ENCODE measurements at regions not wholly inside any gene's neighbourhood (a gene's known extent, or its start where the extent isn't known, plus 50 kb on each side); places are given as distances from the start of the nearest gene placed in this dataset.
"Not testable (repeated sequence)": the region's sequence is repeated elsewhere in the genome, so short reads cannot be mapped to it uniquely, and the experiment has no call there.

- no CpG with 5 or more reads among the region's 2 CpGs for WGBS (ENCODE audit: extremely low coverage, insufficient coverage, low lambda C conversion rate)
- H4K8ac ChIP-seq (ENCODE audit: low read depth, low read length); H2BK15ac ChIP-seq (replicated peaks; ENCODE audit: low read depth); H3K4ac ChIP-seq (ENCODE audit: low read depth, low read length); H2BK5ac ChIP-seq (ENCODE audit: low read length); H2AK5ac ChIP-seq (ENCODE audit: low read length); H3K56ac ChIP-seq (ENCODE audit: low read length); H3K4me1 ChIP-seq (ENCODE audit: control insufficient read depth, low read depth, low read length); H2BK120ac ChIP-seq (ENCODE audit: low read depth, low read length); H4K5ac ChIP-seq (ENCODE audit: low read length); H3K36me3 ChIP-seq (ENCODE audit: control insufficient read depth, insufficient read depth, low read length); H3K27ac ChIP-seq (ENCODE audit: low read depth, low read length); H3K23ac ChIP-seq (ENCODE audit: low read length); H3K4me2 ChIP-seq (ENCODE audit: low read length); H3K4me3 ChIP-seq (ENCODE audit: low read length); DNase-seq; H3K79me2 ChIP-seq (ENCODE audit: control insufficient read depth, insufficient read depth, low read length); H3K9ac ChIP-seq (ENCODE audit: low read length); H3K79me1 ChIP-seq (ENCODE audit: low read length); H3K27me3 ChIP-seq (ENCODE audit: insufficient read depth, low read length, poor library complexity); H3K18ac ChIP-seq (ENCODE audit: low read length): not testable (repeated sequence)
Observed at GRCh38 chr5:177856474-177856873, 73.8 kb upstream of the FAM153A start.

GRCh38 chr5:177847914-177848313 lies 65.2 kb upstream of the FAM153A start:
- H3K79me2 ChIP-seq (ENCODE audit: control insufficient read depth, insufficient read depth, low read length); H2AK5ac ChIP-seq (ENCODE audit: low read length); H3K4me2 ChIP-seq (ENCODE audit: low read length); H2BK120ac ChIP-seq (ENCODE audit: low read depth, low read length); H3K27ac ChIP-seq (ENCODE audit: low read depth, low read length); H4K8ac ChIP-seq (ENCODE audit: low read depth, low read length); H3K23ac ChIP-seq (ENCODE audit: low read length); H2BK15ac ChIP-seq (replicated peaks; ENCODE audit: low read depth); H2BK5ac ChIP-seq (ENCODE audit: low read length); H3K56ac ChIP-seq (ENCODE audit: low read length); H3K4me3 ChIP-seq (ENCODE audit: low read length); H3K79me1 ChIP-seq (ENCODE audit: low read length); DNase-seq; H3K4me1 ChIP-seq (ENCODE audit: control insufficient read depth, low read depth, low read length); H3K4ac ChIP-seq (ENCODE audit: low read depth, low read length); H3K27me3 ChIP-seq (ENCODE audit: insufficient read depth, low read length, poor library complexity); H3K18ac ChIP-seq (ENCODE audit: low read length); H3K36me3 ChIP-seq (ENCODE audit: control insufficient read depth, insufficient read depth, low read length); H4K5ac ChIP-seq (ENCODE audit: low read length); H3K9ac ChIP-seq (ENCODE audit: low read length): not testable (repeated sequence)
- WGBS (ENCODE audit: extremely low coverage, insufficient coverage, low lambda C conversion rate) = no CpG with 5 or more reads among the region's 7 CpGs

- H3K27me3 ChIP-seq (ENCODE audit: insufficient read depth, low read length, poor library complexity); H3K27ac ChIP-seq (ENCODE audit: low read depth, low read length); H3K4me1 ChIP-seq (ENCODE audit: control insufficient read depth, low read depth, low read length); H3K79me2 ChIP-seq (ENCODE audit: control insufficient read depth, insufficient read depth, low read length); DNase-seq; H3K36me3 ChIP-seq (ENCODE audit: control insufficient read depth, insufficient read depth, low read length); H3K56ac ChIP-seq (ENCODE audit: low read length); H3K4me2 ChIP-seq (ENCODE audit: low read length); H3K9ac ChIP-seq (ENCODE audit: low read length); H3K23ac ChIP-seq (ENCODE audit: low read length); H3K4me3 ChIP-seq (ENCODE audit: low read length); H3K4ac ChIP-seq (ENCODE audit: low read depth, low read length); H4K8ac ChIP-seq (ENCODE audit: low read depth, low read length); H2BK120ac ChIP-seq (ENCODE audit: low read depth, low read length); H4K5ac ChIP-seq (ENCODE audit: low read length); H2BK5ac ChIP-seq (ENCODE audit: low read length); H2AK5ac ChIP-seq (ENCODE audit: low read length); H2BK15ac ChIP-seq (replicated peaks; ENCODE audit: low read depth); H3K18ac ChIP-seq (ENCODE audit: low read length); H3K79me1 ChIP-seq (ENCODE audit: low read length): not testable (repeated sequence)
- whole genome bisulfite sequencing (ENCODE audit: extremely low coverage, insufficient coverage, low lambda C conversion rate) = no CpG with 5 or more reads among the region's 5 CpGs
Observed at GRCh38 chr5:177846598-177846997, 63.9 kb upstream of the FAM153A start.

- not testable (repeated sequence) for DNase-seq; H2AK5ac ChIP-seq (ENCODE audit: low read length); H2BK120ac ChIP-seq (ENCODE audit: low read depth, low read length); H4K5ac ChIP-seq (ENCODE audit: low read length); H3K4me1 ChIP-seq (ENCODE audit: control insufficient read depth, low read depth, low read length); H3K4ac ChIP-seq (ENCODE audit: low read depth, low read length); H3K4me2 ChIP-seq (ENCODE audit: low read length); H3K4me3 ChIP-seq (ENCODE audit: low read length); H3K27ac ChIP-seq (ENCODE audit: low read depth, low read length); H3K23ac ChIP-seq (ENCODE audit: low read length); H3K27me3 ChIP-seq (ENCODE audit: insufficient read depth, low read length, poor library complexity); H2BK5ac ChIP-seq (ENCODE audit: low read length); H3K79me2 ChIP-seq (ENCODE audit: control insufficient read depth, insufficient read depth, low read length); H3K79me1 ChIP-seq (ENCODE audit: low read length); H4K8ac ChIP-seq (ENCODE audit: low read depth, low read length); H3K56ac ChIP-seq (ENCODE audit: low read length); H3K36me3 ChIP-seq (ENCODE audit: control insufficient read depth, insufficient read depth, low read length); H3K18ac ChIP-seq (ENCODE audit: low read length); H2BK15ac ChIP-seq (replicated peaks; ENCODE audit: low read depth); H3K9ac ChIP-seq (ENCODE audit: low read length)
- no CpG with 5 or more reads among the region's 4 CpGs for WGBS (ENCODE audit: extremely low coverage, insufficient coverage, low lambda C conversion rate)
Observed at GRCh38 chr5:177845906-177846305, 63.2 kb upstream of the FAM153A start.

GRCh38 chr5:177836191-177836590 lies 53.5 kb upstream of the FAM153A start:
- not testable (repeated sequence) for H3K79me1 ChIP-seq (ENCODE audit: low read length); H3K56ac ChIP-seq (ENCODE audit: low read length); H3K18ac ChIP-seq (ENCODE audit: low read length); H3K36me3 ChIP-seq (ENCODE audit: control insufficient read depth, insufficient read depth, low read length); H3K27ac ChIP-seq (ENCODE audit: low read depth, low read length); H3K9ac ChIP-seq (ENCODE audit: low read length); H3K4me2 ChIP-seq (ENCODE audit: low read length); H3K27me3 ChIP-seq (ENCODE audit: insufficient read depth, low read length, poor library complexity); H2BK5ac ChIP-seq (ENCODE audit: low read length); H3K79me2 ChIP-seq (ENCODE audit: control insufficient read depth, insufficient read depth, low read length); H3K4me3 ChIP-seq (ENCODE audit: low read length); H2BK15ac ChIP-seq (replicated peaks; ENCODE audit: low read depth); H3K4ac ChIP-seq (ENCODE audit: low read depth, low read length); H2BK120ac ChIP-seq (ENCODE audit: low read depth, low read length); H2AK5ac ChIP-seq (ENCODE audit: low read length); DNase-seq; H3K4me1 ChIP-seq (ENCODE audit: control insufficient read depth, low read depth, low read length); H4K5ac ChIP-seq (ENCODE audit: low read length); H3K23ac ChIP-seq (ENCODE audit: low read length); H4K8ac ChIP-seq (ENCODE audit: low read depth, low read length)
- no CpG with 5 or more reads among the region's 5 CpGs for WGBS (ENCODE audit: extremely low coverage, insufficient coverage, low lambda C conversion rate)
